ENCODE measurements at regions not wholly inside any gene's neighbourhood (a gene's known extent, or its start where the extent isn't known, plus 50 kb on each side); places are given as distances from the start of the nearest gene placed in this dataset.

GRCh38 chr5:68849906-68850305 lies 243.9 kb upstream of the SLC30A5 start:
- no peak for TF ChIP-seq CTCF (IDR thresholded peaks at IDR 0.05; ENCODE audit: low read depth, low read length, poor library complexity, severe bottlenecking)
- TF ChIP-seq EZH2phosphoT487 (IDR thresholded peaks at IDR 0.05; ENCODE audit: borderline replicate concordance, low read length), result no peak

All from DOHH2 (cell line).